ENCODE measurements at regions not wholly inside any gene's neighbourhood (a gene's known extent, or its start where the extent isn't known, plus 50 kb on each side); places are given as distances from the start of the nearest gene placed in this dataset.

DNA sequence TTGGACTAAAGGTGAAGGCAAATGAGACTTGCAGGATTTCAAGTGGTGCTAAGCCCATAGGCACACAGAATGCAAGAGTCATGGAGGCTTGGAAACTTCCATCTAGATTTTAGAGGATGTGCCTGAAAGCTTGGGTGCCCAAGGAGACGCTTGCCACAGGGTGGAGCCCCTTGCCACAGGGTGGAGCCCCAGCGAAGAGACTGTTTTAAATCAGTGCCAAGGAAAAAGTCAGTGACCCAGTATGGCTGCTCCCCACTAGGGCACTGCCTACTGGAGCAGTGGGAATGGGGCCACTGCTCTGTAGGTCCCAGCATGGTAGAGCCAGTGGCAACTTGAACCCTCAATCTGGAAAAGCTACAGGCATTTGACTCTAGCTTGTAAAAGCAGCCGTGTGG, 794.2 kb upstream of the LCORL start:
- no peak overlapping the region for H3K4me3 ChIP-seq (ENCODE audit: low read depth in 2 of 2, low read length in 2 of 2)
- H3K9me3 ChIP-seq (ENCODE audit: control insufficient read depth, insufficient read depth, low read depth, low read length) = no peaks in the 10 kb centered on the region
- no peaks in the 10 kb centered on the region for H3K27me3 ChIP-seq (ENCODE audit: control insufficient read depth, insufficient read depth, low read length)
- H3K4me1 ChIP-seq (ENCODE audit: control insufficient read depth, insufficient read depth, low read length) = no peaks in the 10 kb centered on the region
- intact Hi-C loops (cut with micrococcal nuclease; ENCODE audit: unreplicated experiment) = no loop called here
- BruUV-seq (replicated peaks) = no TSS peak
- ChIA-PET POLR2A (no interaction called here), CTCF (no interaction called here)
- H3K36me3 ChIP-seq (ENCODE audit: control insufficient read depth, insufficient read depth, low read length) = no peaks in the 10 kb centered on the region
- no peak for DNase-seq (ENCODE audit: low read depth, low spot score)
- no peak for TF ChIP-seq TCF7L2 (IDR thresholded peaks at IDR 0.05; ENCODE audit: low read depth, low read length)
- TF ChIP-seq POLR2AphosphoS5 (IDR thresholded peaks at IDR 0.05; ENCODE audit: low read depth, low read length) = no peak
- TF ChIP-seq, protein P1, sequence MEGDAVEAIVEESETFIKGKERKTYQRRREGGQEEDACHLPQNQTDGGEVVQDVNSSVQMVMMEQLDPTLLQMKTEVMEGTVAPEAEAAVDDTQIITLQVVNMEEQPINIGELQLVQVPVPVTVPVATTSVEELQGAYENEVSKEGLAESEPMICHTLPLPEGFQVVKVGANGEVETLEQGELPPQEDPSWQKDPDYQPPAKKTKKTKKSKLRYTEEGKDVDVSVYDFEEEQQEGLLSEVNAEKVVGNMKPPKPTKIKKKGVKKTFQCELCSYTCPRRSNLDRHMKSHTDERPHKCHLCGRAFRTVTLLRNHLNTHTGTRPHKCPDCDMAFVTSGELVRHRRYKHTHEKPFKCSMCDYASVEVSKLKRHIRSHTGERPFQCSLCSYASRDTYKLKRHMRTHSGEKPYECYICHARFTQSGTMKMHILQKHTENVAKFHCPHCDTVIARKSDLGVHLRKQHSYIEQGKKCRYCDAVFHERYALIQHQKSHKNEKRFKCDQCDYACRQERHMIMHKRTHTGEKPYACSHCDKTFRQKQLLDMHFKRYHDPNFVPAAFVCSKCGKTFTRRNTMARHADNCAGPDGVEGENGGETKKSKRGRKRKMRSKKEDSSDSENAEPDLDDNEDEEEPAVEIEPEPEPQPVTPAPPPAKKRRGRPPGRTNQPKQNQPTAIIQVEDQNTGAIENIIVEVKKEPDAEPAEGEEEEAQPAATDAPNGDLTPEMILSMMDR (IDR thresholded peaks at IDR 0.05) = no peak
- no peak for TF ChIP-seq SIN3A (IDR thresholded peaks at IDR 0.05; ENCODE audit: borderline replicate concordance, insufficient read depth, low read depth, low read length)
- ATAC-seq = no peak
- H3K27ac ChIP-seq (ENCODE audit: low read length) = no peak overlapping the region
- in situ Hi-C loops (cut with HindIII; ENCODE audit: low pct_unique_long_range_greater_than_20kb, low sequenced_read_pairs) = no loop called here

DNA sequence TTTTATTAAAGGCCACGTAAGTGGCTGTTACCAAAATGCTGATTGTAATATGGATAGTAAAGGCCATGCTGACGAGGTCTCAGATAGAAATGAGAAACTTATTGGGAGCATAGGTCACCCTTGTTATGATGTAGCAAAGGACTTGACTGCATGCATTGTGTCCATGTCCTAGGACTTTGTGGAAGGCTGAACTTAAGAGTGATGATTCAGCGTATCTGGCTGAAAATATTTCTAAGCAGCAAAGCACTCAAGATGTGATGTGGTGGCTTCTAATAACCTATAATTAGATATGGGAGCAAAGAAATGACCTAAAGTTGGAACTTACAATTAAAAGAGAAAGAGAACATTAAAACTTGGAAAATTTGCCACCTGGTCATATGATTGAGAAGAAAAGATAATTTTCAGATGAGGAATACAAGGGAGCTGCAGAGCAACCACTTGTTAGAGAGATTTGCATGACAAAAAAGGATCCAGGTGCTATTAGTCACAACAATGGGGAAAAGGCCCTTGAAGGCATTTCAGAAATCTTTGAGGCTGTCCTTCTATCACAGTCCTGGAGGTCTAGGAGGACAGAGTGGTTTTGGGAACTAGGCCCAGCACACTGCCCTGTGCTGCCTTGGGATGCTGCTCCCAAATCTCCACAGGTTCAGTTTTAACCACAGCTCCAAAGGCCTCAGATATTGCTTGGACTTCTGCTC, 793.7 kb upstream of the LCORL start:
- Histone ChIP-seq H3K9me3 (ENCODE audit: control insufficient read depth, insufficient read depth, low read depth, low read length) (no peaks in the 10 kb centered on the region), H3K36me3 (ENCODE audit: control insufficient read depth, insufficient read depth, low read length) (no peaks in the 10 kb centered on the region), H3K4me1 (ENCODE audit: control insufficient read depth, insufficient read depth, low read length) (no peaks in the 10 kb centered on the region), H3K27ac (ENCODE audit: low read length) (no peak overlapping the region), H3K4me3 (ENCODE audit: low read depth in 2 of 2, low read length in 2 of 2) (no peak overlapping the region), H3K27me3 (ENCODE audit: control insufficient read depth, insufficient read depth, low read length) (no peaks in the 10 kb centered on the region)
- TF ChIP-seq, protein P1 (IDR thresholded peaks at IDR 0.05) = no peak
- TF ChIP-seq, protein P2, sequence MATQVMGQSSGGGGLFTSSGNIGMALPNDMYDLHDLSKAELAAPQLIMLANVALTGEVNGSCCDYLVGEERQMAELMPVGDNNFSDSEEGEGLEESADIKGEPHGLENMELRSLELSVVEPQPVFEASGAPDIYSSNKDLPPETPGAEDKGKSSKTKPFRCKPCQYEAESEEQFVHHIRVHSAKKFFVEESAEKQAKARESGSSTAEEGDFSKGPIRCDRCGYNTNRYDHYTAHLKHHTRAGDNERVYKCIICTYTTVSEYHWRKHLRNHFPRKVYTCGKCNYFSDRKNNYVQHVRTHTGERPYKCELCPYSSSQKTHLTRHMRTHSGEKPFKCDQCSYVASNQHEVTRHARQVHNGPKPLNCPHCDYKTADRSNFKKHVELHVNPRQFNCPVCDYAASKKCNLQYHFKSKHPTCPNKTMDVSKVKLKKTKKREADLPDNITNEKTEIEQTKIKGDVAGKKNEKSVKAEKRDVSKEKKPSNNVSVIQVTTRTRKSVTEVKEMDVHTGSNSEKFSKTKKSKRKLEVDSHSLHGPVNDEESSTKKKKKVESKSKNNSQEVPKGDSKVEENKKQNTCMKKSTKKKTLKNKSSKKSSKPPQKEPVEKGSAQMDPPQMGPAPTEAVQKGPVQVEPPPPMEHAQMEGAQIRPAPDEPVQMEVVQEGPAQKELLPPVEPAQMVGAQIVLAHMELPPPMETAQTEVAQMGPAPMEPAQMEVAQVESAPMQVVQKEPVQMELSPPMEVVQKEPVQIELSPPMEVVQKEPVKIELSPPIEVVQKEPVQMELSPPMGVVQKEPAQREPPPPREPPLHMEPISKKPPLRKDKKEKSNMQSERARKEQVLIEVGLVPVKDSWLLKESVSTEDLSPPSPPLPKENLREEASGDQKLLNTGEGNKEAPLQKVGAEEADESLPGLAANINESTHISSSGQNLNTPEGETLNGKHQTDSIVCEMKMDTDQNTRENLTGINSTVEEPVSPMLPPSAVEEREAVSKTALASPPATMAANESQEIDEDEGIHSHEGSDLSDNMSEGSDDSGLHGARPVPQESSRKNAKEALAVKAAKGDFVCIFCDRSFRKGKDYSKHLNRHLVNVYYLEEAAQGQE (IDR thresholded peaks at IDR 0.05; ENCODE audit: insufficient read depth in 1 of 2, low read depth in 2 of 2, low read length in 1 of 2) = no peak
- TF ChIP-seq TCF7L2 (IDR thresholded peaks at IDR 0.05; ENCODE audit: low read depth, low read length) (no peak), SIN3A (IDR thresholded peaks at IDR 0.05; ENCODE audit: borderline replicate concordance, insufficient read depth, low read depth, low read length) (no peak), POLR2AphosphoS5 (IDR thresholded peaks at IDR 0.05; ENCODE audit: low read depth, low read length) (no peak)
- no TSS peak for BruUV-seq (replicated peaks)
- in situ Hi-C loops (cut with HindIII; ENCODE audit: low pct_unique_long_range_greater_than_20kb, low sequenced_read_pairs) = no loop called here
- intact Hi-C loops (cut with micrococcal nuclease; ENCODE audit: unreplicated experiment) = no loop called here
- POLR2A ChIA-PET = no interaction called here
- DNase-seq (ENCODE audit: low read depth, low spot score) (no peak), ATAC-seq (no peak)
- CTCF ChIA-PET = no interaction called here

Measured in Panc1 (cell line).